NCI-H748 (cell line): ENCODE measurements at regions not wholly inside any gene's neighbourhood (a gene's known extent, or its start where the extent isn't known, plus 50 kb on each side); places are given as distances from the start of the nearest gene placed in this dataset.
A peak's percentile ranks its signal among the peaks of the same experiment; 100 is the strongest.
"Not testable (repeated sequence)": the region's sequence is repeated elsewhere in the genome, so short reads cannot be mapped to it uniquely, and the experiment has no call there.

Experiments
- DNase-seq: peaks from one replicate; lab custom pipeline; 2025; ENCODE audit not compliant: unreplicated experiment; lab: John Stamatoyannopoulos, UW

DNA sequence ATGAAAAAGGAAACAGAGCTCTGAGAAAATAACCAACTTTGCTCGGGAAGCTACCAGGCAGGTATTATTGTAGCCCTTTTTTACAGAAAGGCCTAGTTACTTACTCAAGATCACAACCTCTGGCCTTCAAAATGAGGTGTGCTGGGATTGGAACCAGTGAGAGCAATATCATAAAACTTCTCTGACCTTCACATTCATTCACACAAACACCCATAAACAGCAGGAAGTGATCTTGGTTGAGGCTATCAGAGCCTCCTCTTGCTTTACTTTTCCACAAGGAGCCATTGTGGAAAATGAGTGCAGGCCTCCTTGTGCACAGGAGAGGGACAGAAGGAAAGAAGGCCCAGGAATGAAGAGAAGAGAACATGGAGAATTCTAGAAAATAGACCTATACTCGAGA, 204.5 kb upstream of the NPVF start:
- no peak for DNase-seq

DNA sequence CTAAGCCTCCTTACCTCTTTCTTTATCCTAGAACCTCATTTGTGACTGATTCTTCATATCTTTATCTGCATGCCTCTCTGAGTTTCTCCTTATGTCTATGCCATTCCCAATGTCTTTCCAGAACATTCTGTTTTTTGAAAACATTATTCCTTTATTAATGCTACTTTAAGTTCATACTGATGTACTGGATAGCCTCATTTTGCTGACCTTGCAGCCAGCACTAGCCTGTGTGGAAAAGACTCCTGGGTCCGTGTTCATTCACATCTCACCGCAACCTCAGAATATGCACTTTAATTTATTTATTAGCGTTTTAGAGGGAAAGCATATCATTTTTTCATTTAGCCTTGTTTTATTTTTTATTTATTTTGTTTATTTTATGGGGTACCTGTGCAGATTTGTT, 208.1 kb upstream of the NPVF start:
- DNase-seq, result no peak

DNA sequence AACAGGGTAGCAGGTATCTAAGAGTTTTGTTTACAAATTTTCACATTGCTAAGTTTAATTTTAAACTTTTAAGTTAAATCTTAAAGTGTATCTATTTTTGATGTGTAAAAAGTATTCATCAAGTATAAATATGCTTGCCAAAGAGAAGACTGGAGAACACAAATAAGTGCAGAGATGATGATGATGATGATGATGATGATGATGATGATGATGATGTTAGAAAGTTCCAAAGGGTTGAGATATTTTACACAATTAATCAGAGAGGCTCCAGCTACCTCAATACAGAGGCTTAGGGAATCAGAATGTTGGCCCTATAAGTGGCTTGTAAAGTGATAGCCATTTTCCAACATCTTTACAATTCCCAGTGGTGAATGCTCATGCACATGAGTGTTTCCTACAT, 209.0 kb upstream of the NPVF start:
- DNase-seq, result no peak

DNA sequence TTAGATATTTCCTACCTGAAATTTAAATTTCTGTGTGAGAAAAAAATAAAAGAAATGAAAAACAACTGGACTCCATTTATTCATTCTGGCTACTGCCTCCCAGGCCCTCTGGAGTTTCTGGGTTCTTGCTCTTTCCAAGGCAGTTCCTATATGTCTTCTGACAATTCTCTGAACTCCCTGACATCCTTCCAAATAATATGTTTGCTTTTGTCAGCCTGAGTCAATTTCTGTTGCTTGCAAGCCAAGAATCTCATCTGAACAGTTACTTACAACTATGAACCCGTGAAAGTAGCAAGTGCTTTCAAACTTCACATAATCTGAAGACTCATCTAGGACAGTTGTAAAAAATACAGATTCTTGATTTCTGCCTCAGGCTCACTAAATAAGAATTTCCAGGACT, 216.7 kb upstream of the NPVF start:
- no peak for DNase-seq

DNA sequence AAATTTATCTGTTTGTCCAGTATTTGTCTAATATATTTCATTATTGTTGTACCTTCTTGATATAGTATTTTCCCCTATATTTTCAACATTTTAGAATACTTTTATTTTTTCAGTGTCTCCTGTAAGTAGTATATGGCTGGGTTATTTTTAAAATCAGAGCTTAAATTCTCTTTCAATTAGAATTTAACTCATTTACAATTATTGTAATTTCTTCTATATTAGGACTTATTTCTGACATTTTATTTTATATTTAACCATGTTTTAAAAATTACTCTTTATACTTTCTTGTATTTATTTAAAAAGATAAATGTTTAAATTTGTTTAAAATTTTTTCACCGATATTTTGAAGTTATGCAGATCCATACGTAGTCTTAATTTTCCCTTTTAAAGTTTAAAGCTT, 220.0 kb upstream of the NPVF start:
- no peak for DNase-seq

DNA sequence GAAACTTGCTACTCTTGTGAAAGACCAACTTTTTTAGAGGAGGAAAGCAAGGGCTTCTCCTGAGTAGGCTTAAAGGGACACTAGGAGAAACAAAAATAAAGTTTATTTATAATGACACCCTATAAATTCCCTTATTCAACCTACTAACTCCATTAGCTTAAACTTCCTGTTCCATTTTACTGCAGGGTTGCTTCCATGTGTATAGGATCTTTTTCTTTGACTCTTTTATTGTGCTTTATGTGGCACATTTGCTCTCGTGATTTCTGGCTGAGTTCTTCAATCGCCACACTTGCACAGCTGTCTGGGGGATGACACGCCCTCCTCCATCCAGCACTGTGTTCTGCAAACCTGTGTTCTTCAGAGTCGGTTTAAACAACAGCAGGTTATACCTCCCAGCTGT, 225.7 kb upstream of the NPVF start:
- peak; percentile 30 for DNase-seq

DNA sequence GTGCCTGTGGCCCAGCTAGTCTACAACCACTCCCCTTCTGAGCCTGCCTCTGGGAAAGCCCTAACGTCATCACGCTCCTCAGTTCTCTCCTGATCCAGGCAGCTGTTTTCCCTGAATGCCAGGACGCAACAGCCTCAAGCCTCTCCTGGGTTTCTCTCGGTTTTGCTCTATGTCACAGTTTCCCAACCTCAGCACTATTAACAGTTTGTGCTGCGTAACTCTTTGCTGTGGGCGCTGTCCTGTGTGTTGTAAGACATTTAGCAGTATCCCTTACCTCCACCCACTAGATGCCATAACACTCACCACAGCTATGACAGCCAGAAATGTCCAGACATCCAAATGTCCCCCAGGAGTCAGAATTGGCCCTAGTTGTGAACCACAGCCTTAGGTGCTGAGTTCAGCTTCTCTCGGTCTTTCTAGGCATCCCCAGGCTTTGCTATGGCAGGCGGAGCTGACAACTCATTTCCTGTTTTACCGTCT, 226.3 kb upstream of the NPVF start:
- DNase-seq, result peak; percentile 30

DNA sequence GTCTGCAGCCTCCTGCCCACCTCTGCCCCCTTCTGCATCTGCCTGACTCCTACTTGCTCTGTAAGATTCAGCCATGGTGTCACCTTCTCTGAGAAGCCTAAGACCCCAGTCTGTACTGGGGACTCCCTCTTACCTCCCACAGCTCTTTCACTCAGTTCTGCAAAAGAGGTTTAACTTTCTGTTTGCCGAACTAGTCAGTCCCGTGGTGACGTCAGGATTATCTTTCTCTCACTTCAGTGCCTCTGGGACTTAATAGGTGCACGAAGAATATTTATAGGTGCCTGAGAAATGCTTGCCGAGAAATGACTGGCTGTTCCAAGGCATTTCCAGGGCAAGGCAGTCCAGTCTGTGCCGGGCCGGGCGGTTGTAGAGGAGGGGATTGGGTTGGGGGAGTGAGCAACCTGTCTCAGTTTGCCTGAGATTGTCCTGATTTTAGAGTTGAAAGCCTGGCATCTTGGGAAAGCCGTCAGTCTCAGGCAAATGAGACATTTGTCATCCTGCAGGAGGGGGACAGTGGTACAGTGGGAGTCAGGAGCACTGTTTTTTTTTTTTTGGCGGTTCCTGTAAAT, 227.5 kb upstream of the NPVF start:
- no peak for DNase-seq

DNA sequence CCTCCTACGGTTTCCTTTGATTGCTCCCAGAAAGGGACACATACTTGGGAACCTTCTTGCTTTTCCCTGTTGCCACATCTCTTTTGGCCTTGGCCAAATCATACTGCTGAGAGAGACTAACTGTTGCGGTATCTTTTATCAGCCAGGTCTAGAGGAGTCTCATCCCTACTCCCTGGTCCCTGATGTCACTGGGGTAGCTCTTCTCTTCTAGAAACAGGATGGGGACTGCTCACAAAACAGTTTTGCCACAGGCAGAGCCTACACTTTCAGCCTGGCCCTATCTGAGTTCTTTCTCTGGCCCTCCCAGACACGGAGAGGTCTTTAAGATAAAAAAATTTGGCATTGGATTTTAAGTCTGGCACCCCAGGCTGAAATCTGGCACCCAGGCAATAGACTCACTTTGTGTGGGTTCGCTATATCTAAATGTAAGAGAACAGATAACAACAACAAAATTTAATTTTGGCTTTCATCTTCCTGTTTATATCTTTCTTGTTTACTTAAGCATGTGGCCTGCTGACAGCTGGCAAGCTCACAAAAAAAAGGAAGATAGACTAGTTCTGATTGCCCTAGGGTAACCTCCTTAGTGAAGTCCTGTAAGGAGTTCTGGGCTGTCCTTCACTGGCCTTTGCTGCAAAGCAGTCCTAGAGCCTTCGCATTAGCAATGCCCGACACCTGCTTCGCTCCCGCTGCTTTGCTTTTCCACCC, 228.3 kb upstream of the NPVF start:
- DNase-seq, result peak; percentile 48

DNA sequence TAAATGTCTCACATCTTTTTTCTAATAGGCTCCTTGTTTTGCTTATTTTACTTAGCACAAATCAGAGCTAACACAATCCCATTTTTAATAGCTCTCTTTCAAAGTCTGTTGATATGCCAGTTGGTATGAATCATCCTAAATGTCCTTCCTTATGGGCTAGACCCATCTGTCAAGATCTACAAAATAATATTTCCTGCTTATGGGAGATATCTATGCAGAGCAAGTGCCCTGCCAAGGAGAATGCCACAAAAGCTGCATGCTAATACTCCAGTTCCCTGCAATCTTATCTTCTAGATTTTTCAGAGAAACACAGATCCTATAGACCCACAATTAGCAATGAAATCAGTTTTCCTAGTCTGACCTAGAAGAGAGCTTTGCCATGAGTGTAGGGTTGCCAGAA, 230.8 kb upstream of the NPVF start:
- DNase-seq, result no peak

DNA sequence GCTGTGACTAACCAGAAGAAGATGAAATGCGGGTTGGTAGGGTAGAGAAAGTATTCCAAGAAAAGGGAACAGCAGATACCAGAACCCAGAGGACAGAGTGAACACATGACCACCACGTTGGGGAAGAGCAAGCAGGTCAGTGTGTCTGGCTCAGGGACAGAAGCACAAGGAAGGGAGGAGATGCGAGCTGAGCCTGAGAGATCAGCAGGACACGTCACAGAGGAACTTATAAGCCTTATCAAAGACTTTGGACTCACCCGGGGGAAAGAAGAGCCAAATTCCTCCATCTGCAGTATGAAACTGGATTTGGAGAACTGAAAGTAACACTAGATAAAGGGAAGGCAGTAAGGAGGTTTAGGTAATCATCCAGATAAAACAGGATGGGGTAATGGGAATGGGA, 232.1 kb upstream of the NPVF start:
- no peak for DNase-seq

DNA sequence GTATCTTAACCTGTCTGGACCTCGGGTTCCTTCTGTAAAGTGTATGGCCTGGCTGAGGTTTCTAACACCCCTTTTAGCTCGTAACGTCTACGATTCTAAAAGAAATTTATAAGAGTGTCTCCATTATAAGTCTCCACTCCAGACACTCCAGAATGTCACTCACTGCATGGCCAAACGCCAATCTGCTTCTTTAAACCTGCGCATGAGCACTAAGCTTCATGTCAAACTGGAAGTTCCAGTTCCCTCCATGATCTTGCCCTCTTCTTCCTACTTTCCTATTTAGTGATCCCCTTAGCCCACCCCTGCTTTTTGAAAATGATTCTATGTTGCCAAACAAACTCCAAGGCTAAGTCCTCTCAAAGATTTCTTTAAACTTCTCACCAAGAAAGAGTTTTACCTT, 241.4 kb upstream of the NPVF start:
- no peak for DNase-seq

DNA sequence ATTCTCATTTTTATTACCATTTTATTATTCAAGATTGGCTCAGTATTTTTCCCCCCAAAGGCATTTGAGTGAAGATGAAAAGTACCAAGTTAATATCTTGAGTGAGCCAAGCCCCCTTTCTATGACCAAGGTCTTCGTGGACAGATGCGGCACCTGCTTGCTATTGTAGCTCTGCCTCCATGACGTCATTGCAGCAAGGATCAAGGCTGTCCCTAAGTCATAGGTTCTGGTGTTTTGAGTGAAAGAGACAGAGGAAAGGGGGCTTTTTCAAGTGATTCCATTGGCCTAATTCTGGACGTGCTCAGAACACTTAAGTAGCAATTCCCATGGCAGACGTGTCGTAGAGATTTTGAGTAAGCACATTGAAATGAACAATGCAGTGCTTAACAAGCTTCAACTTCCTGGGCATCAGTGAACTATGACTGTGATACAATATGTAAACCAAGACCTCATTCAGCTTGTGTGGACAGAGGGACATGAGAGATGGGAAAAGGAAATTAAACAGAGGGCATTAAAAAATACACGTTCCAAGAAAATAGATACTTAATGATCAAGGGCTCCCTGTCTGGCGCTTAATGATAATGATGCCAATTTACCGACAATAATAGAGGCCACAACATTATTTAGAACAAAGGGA, 248.7 kb upstream of the NPVF start:
- DNase-seq, result peak; percentile 93

DNA sequence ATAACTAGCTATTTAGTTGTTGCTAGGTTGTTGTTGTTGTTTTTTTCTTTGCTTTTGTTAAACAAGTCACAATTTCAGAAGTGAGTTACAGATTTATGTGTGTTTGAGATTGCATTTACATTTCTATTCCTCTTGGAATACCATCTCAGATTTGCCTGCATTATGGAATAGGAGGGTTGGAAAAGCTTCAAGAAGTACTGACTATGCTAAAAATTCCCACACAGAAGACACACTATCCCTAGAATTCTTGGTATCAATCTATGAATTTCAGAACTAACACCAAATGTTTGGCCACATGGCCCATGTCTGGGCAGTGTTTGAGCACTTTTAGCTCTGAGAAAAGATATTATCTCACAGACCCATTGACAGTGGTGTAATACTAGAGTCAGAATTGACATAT, 249.9 kb upstream of the NPVF start:
- DNase-seq, result not testable (repeated sequence)

DNA sequence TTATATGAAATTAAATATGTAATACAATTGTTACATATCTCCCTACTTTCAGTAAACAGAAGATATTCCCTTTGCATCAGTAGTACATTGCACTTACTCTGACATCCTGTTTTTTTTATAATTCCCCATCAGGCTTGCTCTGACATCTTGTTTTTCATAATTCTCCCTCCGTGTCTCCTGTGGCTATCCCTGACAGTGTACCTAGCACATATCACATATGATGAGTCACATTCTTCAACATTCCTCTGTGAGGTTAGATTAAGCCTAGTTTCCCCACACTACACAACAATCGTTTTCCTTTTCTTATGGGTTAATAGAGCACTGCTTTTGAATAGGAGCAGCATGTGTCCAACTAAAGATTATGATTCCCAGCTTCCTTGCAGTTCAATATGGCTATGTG, 250.6 kb upstream of the NPVF start:
- DNase-seq, result no peak

DNA sequence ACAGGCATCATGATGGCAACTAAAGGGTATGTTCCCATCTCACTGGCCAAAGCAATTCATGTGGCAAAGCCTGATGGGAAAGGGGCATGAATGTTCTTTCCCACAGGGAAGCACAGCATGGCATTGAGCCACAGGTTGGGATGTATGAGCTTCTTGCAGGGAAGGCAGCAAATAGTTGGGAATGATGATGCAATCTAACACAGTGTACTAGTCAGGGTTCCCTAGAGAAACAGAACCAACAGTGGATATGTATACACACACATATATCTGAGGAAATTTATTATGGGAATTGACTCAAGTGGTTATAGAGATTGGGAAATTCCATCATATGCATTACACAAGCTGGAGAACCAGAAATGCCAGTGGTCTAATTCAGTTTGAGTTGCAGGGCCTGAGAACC, 253.6 kb upstream of the NPVF start:
- no peak for DNase-seq

DNA sequence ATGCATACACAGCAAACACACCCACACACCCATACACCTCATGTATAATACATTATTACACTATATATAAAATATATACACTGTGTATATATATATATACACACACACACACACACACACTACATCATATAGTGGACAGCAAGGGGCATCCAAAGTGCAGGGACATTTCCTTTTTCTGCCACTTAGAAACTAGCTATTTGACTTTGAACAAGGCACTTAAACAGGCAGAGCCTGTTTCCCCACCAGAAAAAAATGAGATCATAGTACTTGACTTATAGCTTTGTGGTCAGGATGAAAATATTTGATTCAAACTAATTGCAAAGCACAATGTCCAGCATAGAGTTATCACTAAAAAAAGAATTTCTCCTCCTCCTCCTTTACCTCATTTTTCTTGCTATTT, 254.3 kb upstream of the NPVF start:
- DNase-seq, result peak; percentile 17

DNA sequence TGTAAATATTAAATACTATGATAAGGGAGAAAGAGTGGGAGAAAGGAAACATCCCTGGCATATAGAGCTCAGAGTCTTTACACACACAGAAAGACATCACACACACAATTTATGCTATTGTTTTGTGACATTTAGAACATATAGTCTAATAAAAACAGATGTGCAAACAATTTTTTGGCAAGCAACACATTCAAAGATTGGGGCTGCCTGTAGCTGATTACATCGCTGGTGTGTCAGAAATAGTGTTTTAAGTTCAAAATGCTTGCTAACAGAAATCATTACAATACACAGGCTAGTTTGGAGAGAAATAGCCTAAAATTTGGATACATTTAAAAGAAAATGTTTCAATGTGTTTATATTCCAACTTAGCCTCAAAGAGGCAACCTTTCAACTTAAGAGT, 256.7 kb upstream of the NPVF start:
- no peak for DNase-seq

DNA sequence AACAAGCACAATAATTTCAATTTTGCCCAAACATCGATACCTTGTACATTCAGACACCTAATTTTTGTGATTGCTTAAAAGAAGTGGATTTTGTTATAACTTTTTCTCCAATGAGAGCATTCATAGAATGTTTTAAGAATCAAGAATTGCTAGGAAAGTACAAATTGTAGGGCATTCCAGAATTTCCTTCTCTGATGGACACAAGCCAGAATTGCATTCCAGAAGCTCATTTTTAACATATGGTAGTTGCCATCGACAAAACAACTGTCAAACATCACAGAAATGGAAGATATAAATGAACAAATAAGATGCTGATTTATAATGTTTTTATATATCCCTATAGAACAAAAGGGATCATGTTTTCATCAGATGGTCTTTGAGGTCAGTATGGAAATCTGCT, 258.4 kb upstream of the NPVF start:
- DNase-seq, result no peak

DNA sequence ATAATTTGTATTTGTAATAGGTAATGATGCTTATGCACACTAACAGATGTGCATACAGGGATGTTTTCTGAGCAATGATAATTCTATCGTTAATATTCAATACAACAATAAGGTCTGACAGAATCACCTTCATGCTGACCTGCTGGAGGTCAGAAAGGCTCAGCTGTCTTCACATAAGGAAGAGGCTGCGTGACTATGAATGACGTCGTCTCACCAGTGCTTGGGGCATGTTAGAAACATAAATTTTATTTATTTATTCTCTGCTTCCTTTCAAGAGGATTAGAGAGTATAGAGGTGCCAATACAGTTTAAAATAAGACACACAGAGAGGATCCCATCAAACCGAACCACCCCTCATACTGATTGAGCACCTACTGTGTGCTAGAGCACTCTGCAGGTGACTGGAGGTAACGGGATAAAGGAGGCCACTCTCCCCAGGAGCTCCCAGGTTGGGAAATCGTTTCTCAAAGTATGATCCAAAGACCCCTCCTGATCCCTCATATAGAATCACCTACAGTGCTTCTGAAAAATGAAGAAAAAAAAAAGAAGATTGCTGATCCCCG, 265.6 kb upstream of the NPVF start:
- no peak for DNase-seq

DNA sequence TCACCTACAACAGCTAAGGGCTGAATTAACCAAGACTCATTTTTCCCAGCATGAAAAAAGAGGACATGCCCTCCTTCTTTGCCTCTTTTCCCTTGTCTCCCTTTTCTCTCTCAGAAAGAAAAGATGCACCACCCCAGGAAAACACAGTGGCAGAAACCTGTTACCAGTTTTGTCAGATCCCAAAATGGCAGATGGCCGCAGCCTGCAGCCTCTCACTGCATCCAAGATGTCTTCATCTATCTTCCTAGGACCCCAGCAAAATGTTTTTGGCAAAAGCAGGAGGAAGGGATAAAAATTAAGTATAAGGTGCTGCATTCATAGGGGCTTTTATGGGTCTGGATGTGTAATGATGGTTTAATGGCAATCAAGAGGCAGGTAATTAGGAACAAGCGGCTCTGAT, 266.6 kb upstream of the NPVF start:
- DNase-seq, result no peak
